HG03469 (cell line): ENCODE measurements at regions not wholly inside any gene's neighbourhood (a gene's known extent, or its start where the extent isn't known, plus 50 kb on each side); places are given as distances from the start of the nearest gene placed in this dataset.

ENCODE experiments used
- ATAC-seq: cut with Tn5 transposase; IDR thresholded peaks from one replicate; pipeline ENCODE4 v1.9.1; 2021; ENCODE audit warnings: mild to moderate bottlenecking, moderate library complexity, moderate number of reproducible peaks; ENCODE audit not compliant: unreplicated experiment

- ATAC-seq: no peak
Observed at GRCh38 chr20:48287552-48288170, 502.4 kb upstream of the SULF2 start.

- no peak for ATAC-seq
Observed at GRCh38 chr20:48287021-48287494, 501.8 kb upstream of the SULF2 start.

- no peak for ATAC-seq
Observed at GRCh38 chr20:48286601-48287000, 501.3 kb upstream of the SULF2 start.

DNA sequence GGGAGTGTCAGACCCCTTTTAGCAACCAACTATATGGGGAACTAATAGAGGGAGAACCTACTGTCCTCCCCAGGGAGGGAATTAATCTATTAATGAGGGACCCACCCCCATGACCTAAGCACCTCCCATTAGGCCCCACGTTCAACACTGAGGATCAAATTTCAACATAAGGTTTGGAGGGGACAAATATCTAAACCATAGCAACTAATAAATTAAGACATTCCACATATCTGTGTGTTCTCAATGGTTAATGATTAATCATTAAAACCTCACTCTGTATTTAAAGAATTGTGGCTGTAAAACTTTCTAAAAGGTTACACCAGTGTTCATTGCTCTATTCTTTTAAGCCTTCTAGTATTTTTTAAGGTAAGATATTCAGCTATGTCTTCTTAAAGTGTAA, 500.4 kb upstream of the SULF2 start:
- ATAC-seq: no peak

- no peak for ATAC-seq
Observed at GRCh38 chr20:48284837-48285236, 499.6 kb upstream of the SULF2 start.

DNA sequence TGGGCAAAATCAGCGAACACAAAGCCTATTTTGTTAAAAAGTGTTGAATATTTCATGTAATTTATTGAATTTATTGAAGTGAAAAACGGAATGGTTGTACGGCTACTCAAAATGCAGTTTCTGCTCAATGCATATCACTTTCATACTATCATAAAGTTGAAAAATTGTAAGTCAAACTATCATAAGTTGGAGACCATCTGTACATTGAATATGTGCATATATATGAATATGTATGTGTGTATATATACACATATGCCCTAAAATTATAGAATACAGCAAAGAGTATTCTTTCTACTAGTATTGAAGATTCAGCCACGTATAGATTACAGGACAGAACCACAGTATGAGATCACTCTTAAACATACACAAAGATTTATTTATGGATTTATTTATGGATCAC, 499.0 kb upstream of the SULF2 start:
- ATAC-seq: no peak

DNA sequence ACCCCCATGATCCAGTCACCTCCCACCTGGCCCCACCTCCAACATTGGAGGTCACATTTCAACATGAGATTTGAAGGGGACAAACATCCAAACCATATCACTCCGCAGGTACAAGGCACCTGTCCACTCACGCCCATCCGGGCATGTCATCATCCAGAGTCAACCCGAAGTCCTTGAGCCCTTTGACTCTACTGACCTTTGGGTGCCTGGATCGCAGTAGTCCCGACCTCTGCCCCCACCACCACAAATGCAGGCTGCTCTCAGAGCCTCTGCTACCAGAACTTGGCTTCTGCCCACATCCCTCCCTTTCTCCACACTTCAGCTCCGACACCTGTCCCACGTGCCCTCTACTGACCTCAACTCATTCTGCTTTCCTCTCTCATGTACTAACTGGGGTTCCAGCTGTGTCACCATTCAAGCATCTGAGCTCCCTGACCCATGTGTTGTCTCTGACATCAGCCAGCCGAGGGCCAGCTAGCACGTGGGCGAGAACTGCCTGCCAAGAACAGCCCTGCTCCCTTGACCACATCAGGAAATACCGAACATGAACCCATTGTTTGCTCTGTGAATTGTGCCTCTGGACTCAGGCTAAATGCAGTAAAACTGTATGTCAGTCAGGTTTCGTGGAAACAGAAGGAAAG, 498.3 kb upstream of the SULF2 start:
- ATAC-seq: no peak

DNA sequence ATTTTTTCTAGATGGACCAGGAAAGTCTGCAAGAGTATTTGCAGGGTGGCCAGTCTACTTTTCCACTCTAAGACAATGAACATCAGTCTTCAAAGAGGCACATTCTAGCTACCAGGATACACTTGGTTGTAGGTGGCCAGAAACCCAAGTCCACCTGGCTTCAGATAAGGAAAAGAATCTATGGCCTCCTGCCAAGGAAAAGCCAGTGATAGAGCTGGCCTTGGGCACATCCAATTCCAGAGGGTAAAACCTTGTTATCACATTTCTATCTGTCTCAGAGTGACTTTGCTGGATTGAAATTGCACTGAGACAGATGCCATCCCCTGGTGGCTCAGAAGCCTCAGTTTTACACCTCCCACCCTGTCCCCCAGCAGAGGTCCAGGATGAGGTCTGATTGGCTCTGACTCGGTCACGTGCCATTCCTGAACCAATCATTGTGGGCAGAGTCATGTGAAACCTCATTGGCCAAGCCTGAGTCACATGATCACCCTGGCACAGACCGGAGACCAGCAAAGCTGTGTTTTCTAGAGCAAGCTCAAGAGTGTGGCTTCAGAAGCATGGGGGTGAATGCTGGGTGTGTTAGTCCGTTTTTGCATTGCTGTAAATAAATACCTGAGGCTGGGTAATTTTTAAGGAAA, 497.4 kb upstream of the SULF2 start:
- ATAC-seq: no peak

- no peak for ATAC-seq
Observed at GRCh38 chr20:48281501-48281900, 496.2 kb upstream of the SULF2 start.

GRCh38 chr20:48278961-48279481, 493.7 kb upstream of the SULF2 start:
- no peak for ATAC-seq

GRCh38 chr20:48277266-48277665, 492.0 kb upstream of the SULF2 start:
- no peak for ATAC-seq

DNA sequence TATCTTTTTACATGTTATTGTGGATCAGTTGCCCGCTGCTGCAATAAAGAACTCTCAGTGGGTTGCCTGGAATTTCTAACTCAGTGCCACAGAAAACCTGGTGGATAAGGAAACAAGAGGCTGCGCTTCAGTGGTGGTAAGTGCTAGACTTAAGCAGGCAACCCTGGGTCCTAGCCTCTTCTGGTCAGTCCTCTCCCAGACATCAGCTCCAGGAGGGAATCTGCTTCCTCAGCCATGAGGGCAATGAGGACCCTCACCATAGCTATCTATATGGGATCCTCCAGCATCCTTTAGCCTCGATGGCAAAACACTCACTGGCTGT, 490.7 kb upstream of the SULF2 start:
- ATAC-seq: no peak

GRCh38 chr20:48275286-48276020, 490.2 kb upstream of the SULF2 start:
- ATAC-seq: no peak

- ATAC-seq: no peak
Observed at GRCh38 chr20:48273843-48274242, 488.6 kb upstream of the SULF2 start.

DNA sequence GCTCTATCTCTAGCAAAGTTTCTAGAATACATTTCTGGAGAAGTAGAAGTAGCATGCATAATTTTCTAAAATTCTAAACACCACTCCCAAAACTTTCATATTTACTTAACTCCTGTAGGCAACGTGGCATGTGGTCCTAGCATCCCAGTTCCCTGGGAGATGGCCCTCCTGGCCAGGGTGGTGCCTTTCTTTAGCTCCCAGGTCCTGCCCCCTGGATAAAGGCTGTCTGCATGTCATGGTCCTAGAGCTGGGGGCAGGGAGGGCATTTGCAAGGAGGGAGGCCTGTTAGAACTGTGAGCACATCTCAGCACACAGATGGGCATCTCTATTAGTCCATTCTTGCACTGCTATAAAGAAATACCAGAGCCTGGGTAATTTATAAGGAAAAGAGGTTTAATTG, 485.6 kb upstream of the SULF2 start:
- ATAC-seq: no peak

DNA sequence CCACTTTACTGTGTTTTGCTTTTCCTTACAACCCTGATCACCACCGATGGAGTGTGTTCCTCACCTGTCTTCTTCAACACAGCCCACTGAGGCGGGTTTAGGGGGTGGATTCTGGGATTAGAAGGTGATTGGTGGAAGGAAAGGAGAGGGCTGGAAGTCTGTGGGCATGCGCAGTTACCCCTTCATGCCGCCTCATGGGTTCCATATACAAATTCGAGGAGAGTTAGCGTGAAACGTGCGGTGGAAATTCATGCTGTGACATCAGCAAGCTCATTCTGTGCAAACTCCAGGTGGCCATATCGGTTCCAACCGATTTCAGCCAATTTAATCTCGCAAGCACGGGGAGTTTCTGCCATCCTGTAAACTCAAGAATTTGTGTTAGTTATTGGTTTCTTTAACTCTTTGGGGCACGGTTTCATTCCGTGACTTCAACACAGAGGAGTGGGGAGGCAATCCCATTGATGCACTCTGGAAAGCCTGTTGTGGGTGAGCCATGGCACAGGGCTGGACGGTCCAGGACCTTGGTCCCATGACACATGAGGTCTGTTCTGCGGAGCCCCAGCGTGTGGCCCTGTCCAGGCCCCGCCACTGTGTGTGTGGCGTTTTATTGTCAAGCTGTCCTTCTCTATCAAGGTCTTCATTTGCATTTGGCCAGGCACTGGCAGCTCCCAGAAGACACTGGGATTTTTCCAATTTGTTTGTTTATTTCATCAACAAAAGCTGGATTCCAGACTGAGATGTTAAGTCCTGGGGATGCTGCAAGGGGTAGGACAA, 482.8 kb upstream of the SULF2 start:
- ATAC-seq: no peak

DNA sequence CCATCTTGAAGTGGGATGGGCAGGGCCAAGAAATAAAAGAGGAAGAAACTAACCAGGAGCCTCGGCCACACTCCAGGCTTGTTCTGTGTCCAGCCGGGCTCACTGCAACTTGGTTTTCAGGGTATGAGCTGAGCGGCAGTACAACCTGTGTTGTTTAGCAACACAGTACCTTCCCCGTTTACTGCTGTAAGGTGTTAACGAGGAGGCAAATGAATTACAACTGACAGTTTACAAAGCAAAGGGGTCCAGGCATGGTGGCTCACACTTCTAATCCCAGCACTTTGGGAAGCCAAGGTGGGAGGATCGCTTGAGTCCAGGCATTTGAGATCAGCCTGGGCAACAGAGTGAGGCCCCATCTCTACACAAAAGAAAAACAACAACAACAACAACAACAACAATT, 481.3 kb upstream of the SULF2 start:
- no peak for ATAC-seq

- no peak for ATAC-seq
Observed at GRCh38 chr20:48265791-48266190, 480.5 kb upstream of the SULF2 start.

- ATAC-seq: no peak
Observed at GRCh38 chr20:48262955-48263354, 477.7 kb upstream of the SULF2 start.

DNA sequence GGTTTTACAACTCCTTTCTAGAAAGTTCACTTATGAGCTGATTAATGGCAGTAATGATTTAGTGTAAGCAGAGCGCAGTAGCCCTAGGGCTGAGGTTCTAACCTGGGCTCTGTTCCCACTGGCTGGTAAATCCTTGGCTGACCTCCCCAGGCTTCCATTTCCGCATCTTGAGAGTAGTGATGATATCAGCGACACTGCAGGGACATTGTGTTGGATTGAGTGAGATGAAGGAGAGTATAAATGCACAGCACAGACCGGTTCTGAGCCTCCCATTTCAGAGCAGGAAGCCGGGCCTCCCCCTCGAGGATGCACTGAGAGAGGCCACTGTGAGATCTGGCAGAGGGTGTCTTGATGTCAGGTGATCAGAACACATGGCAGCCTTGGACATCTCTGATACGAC, 477.2 kb upstream of the SULF2 start:
- no peak for ATAC-seq

GRCh38 chr20:48261398-48261910, 476.2 kb upstream of the SULF2 start:
- ATAC-seq: no peak
